ENCODE measurements at regions not wholly inside any gene's neighbourhood (a gene's known extent, or its start where the extent isn't known, plus 50 kb on each side); places are given as distances from the start of the nearest gene placed in this dataset.
"Not testable (repeated sequence)": the region's sequence is repeated elsewhere in the genome, so short reads cannot be mapped to it uniquely, and the experiment has no call there.

- TF ChIP-seq, protein P1, sequence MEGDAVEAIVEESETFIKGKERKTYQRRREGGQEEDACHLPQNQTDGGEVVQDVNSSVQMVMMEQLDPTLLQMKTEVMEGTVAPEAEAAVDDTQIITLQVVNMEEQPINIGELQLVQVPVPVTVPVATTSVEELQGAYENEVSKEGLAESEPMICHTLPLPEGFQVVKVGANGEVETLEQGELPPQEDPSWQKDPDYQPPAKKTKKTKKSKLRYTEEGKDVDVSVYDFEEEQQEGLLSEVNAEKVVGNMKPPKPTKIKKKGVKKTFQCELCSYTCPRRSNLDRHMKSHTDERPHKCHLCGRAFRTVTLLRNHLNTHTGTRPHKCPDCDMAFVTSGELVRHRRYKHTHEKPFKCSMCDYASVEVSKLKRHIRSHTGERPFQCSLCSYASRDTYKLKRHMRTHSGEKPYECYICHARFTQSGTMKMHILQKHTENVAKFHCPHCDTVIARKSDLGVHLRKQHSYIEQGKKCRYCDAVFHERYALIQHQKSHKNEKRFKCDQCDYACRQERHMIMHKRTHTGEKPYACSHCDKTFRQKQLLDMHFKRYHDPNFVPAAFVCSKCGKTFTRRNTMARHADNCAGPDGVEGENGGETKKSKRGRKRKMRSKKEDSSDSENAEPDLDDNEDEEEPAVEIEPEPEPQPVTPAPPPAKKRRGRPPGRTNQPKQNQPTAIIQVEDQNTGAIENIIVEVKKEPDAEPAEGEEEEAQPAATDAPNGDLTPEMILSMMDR (IDR thresholded peaks at IDR 0.05; ENCODE audit: low read depth, low read length, missing control alignments) = no peak
- DNase-seq (ENCODE audit: extremely low read depth, low read depth) = no peak
- no peak overlapping the region for H3K4me3 ChIP-seq (replicated peaks; ENCODE audit: low read depth, low read length)
Measured at GRCh38 chr1:38775175-38775845, 84.3 kb downstream of the RRAGC start.

- DNase-seq (ENCODE audit: extremely low read depth, low read depth) = no peak
- TF ChIP-seq, protein P1 (IDR thresholded peaks at IDR 0.05; ENCODE audit: low read depth, low read length, missing control alignments) = no peak
- no peak overlapping the region for H3K4me3 ChIP-seq (replicated peaks; ENCODE audit: low read depth, low read length)
Measured at GRCh38 chr1:38773483-38773882, 86.1 kb downstream of the RRAGC start.

- TF ChIP-seq, protein P1 (IDR thresholded peaks at IDR 0.05; ENCODE audit: low read depth, low read length, missing control alignments) = no peak
- H3K4me3 ChIP-seq (replicated peaks; ENCODE audit: low read depth, low read length) = no peak overlapping the region
- DNase-seq (ENCODE audit: extremely low read depth, low read depth) = no peak
Measured at GRCh38 chr1:38772953-38773352, 86.6 kb downstream of the RRAGC start.

DNA sequence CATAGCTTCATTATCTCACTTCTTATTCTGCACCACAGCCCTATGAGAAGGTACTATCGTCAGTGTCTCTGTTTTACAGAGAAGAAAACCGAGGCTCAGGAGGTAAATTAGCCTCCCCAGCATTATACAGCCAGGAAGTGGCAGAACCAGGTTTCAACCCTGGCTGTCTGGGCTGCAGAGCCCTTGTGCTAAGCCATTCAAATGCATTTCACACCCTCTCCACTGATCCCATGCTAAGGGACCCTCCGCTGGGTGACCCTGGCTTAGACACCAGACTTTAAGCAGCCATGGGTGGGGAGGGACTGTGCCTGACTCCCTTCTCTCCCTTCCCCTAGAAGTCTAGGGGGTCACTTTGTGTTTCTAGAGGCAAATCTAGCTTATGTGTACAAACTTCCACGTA, 87.5 kb downstream of the RRAGC start:
- no peak for DNase-seq (ENCODE audit: extremely low read depth, low read depth)
- no peak overlapping the region for H3K4me3 ChIP-seq (replicated peaks; ENCODE audit: low read depth, low read length)
- TF ChIP-seq, protein P1 (IDR thresholded peaks at IDR 0.05; ENCODE audit: low read depth, low read length, missing control alignments) = no peak

DNA sequence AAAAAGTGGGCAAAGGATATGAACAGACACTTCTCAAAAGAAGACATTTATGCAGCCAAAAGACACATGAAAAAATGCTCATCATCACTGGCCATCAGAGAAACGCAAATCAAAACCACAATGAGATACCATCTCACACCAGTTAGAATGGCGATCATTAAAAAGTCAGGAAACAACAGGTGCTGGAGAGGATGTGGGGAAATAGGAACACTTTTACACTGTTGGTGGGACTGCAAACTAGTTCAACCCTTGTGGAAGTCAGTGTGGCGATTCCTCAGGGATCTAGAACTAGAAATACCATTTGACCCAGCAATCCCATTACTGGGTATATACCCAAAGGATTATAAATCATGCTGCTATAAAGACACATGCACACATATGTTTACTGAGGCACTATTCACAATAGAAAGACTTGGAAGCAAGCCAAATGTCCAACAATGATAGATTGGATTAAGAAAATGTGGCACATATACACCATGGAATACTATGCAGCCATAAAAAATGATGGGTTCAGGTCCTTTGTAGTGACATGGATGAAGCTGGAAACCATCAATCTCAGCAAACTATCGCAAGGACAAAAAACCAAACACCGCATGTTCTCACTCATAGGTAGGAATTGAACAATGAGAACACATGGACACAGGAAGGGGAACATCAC, 88.9 kb downstream of the RRAGC start:
- not testable (repeated sequence) for H3K4me3 ChIP-seq (replicated peaks; ENCODE audit: low read depth, low read length); DNase-seq (ENCODE audit: extremely low read depth, low read depth)

DNA sequence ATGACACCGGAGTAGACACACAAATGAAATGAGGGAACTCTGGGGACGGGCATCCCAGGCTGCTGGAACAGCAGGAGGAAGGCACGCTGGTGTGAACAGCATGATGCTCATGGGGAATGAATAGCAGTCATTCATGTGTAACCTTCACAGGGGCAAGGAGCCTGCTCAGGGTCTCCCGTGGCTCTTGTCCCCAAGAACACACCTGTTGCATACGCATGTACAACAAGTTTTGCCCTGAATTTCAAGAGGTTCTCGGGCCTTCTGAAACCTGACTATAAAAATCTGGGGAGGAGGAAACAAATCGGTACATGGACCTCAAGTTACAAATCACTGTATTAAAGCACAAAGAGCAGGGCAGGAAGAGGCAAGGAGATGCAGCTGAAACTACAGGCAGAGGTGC, 93.4 kb downstream of the RRAGC start:
- no peak for DNase-seq (ENCODE audit: extremely low read depth, low read depth)
- H3K4me3 ChIP-seq (replicated peaks; ENCODE audit: low read depth, low read length) = no peak overlapping the region

DNA sequence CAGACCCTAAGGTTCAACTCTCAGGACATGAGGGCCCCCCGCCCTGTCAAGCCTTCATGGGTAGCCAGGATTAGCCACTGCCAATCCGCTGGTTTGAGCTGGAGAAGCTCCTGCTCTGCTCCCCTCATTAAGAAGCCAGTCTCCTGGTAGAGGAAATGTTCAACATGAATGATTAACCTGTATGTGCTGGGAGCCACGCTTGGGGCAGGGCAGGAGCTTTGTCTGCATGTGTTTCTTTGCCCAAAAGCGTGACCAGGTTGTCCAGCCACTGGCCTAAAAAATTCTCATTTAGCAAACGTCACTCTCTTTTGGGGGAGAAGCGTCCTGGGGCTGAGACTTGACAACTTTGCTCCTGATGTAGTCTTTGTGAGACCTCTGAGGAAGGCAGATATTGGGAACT, 96.5 kb downstream of the RRAGC start:
- no peak overlapping the region for H3K4me3 ChIP-seq (replicated peaks; ENCODE audit: low read depth, low read length)
- DNase-seq (ENCODE audit: extremely low read depth, low read depth) = no peak
- TF ChIP-seq, protein P1 (IDR thresholded peaks at IDR 0.05; ENCODE audit: low read depth, low read length, missing control alignments) = no peak

More for the DNA sequence above, 93.4 kb downstream of the RRAGC start:
- TF ChIP-seq, protein P1 (IDR thresholded peaks at IDR 0.05; ENCODE audit: low read depth, low read length, missing control alignments) = no peak
